Activated naive CD4-positive, alpha-beta T cell treated with anti-CD3 and anti-CD28 coated beads, Interleukin-2, amount 50 U/mL, for 16 hours (primary cell): ENCODE measurements at regions not wholly inside any gene's neighbourhood (a gene's known extent, or its start where the extent isn't known, plus 50 kb on each side); places are given as distances from the start of the nearest gene placed in this dataset.
"Not testable (repeated sequence)": the region's sequence is repeated elsewhere in the genome, so short reads cannot be mapped to it uniquely, and the experiment has no call there.

Experiments used
- DNase-seq: peaks from one replicate; pipeline ENCODE4 v3.0.0-alpha.2; 2020

GRCh38 chr7:113705439-113705838, 213.4 kb downstream of the PPP1R3A start:
- no peak for DNase-seq

- DNase-seq = no peak
Measured at GRCh38 chr7:113698556-113699220, 220.1 kb downstream of the PPP1R3A start.

- no peak for DNase-seq
Measured at GRCh38 chr7:113694149-113694548, 224.7 kb downstream of the PPP1R3A start.

- DNase-seq = no peak
Measured at GRCh38 chr7:113684165-113684564, 234.6 kb downstream of the PPP1R3A start.

- no peak for DNase-seq
Measured at GRCh38 chr7:113677811-113678210, 241.0 kb downstream of the PPP1R3A start.

GRCh38 chr7:113664867-113665266, 253.9 kb downstream of the PPP1R3A start:
- no peak for DNase-seq

- no peak for DNase-seq
Measured at GRCh38 chr7:113659416-113659815, 259.4 kb downstream of the PPP1R3A start.

GRCh38 chr7:113657603-113658002, 261.2 kb downstream of the PPP1R3A start:
- no peak for DNase-seq

- DNase-seq = no peak
Measured at GRCh38 chr7:113652501-113652900, 266.3 kb downstream of the PPP1R3A start.

- DNase-seq = no peak
Measured at GRCh38 chr7:113649556-113649955, 269.3 kb downstream of the PPP1R3A start.

- no peak for DNase-seq
Measured at GRCh38 chr7:113639221-113639620, 279.6 kb downstream of the PPP1R3A start.

- DNase-seq = no peak
Measured at GRCh38 chr7:113636727-113637421, 281.9 kb downstream of the PPP1R3A start.

GRCh38 chr7:113635492-113635891, 283.3 kb downstream of the PPP1R3A start:
- DNase-seq = no peak

GRCh38 chr7:113633073-113633472, 285.7 kb downstream of the PPP1R3A start:
- no peak for DNase-seq

GRCh38 chr7:113628948-113629847, 289.6 kb downstream of the PPP1R3A start:
- DNase-seq = no peak

- DNase-seq = no peak
Measured at GRCh38 chr7:113625494-113626102, 293.2 kb downstream of the PPP1R3A start.

GRCh38 chr7:113622796-113623195, 296.0 kb downstream of the PPP1R3A start:
- no peak for DNase-seq

GRCh38 chr7:113610572-113610971, 308.2 kb downstream of the PPP1R3A start:
- no peak for DNase-seq

GRCh38 chr7:113608782-113609181, 310.0 kb downstream of the PPP1R3A start:
- DNase-seq = no peak

GRCh38 chr7:113606325-113606724, 312.5 kb downstream of the PPP1R3A start:
- DNase-seq = no peak

- not testable (repeated sequence) for DNase-seq
Measured at GRCh38 chr7:113600428-113600827, 318.4 kb downstream of the PPP1R3A start.

GRCh38 chr7:113593455-113593854, 325.4 kb downstream of the PPP1R3A start:
- DNase-seq = not testable (repeated sequence)

GRCh38 chr7:113592924-113593323, 325.9 kb downstream of the PPP1R3A start:
- not testable (repeated sequence) for DNase-seq
